GM21390 (cell line): ENCODE measurements at regions not wholly inside any gene's neighbourhood (a gene's known extent, or its start where the extent isn't known, plus 50 kb on each side); places are given as distances from the start of the nearest gene placed in this dataset.
"Not testable (repeated sequence)": the region's sequence is repeated elsewhere in the genome, so short reads cannot be mapped to it uniquely, and the experiment has no call there.

Experiments
- ATAC-seq: cut with Tn5 transposase; IDR thresholded peaks from one replicate; pipeline ENCODE4 v1.9.1; 2021; ENCODE audit not compliant: unreplicated experiment

DNA sequence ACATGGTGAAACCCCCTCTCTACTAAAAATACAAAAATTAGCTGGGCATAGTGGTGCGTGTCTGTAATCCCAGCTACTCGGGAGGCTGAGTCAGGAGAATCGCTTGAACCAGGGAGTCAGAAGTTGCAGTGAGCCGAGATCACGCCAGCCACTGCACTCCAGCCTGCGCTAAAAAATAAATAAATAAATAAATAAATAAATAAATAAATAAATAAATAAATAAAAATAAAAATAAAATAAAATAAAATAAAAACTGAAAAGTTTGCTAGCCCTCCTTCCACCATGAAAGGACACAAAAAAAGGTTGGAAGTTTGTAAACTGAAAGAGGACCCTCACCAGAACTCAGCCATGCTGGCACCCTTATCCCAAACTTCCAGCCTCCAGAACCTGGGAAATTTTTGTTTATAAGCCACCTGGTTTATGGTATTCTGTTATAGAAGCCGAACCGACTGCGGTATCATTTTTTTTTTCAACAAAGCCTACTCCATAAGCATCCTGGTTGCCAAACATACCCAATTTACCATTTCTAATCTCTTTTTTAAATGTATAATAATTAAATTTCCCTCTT lies 448.2 kb downstream of the SEMA3D start:
- ATAC-seq = no peak

DNA sequence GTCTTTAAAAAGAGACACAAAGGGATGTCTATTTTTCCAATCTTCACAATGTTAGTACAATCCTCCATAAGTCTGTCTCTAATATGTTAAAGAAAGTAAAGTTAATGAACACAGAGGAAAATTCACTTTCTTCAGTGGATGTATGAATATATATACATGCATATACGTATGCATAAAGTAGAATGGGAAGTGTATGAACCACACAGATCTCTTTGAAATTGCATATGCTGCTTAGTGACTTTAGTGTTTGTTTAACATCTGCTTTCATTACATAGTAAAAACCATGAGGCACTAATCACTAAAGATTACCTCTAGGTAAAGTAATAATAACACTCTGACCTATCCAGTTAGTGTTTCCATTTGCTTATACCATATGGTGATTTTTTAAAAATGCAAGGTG lies 451.2 kb downstream of the SEMA3D start:
- no peak for ATAC-seq

DNA sequence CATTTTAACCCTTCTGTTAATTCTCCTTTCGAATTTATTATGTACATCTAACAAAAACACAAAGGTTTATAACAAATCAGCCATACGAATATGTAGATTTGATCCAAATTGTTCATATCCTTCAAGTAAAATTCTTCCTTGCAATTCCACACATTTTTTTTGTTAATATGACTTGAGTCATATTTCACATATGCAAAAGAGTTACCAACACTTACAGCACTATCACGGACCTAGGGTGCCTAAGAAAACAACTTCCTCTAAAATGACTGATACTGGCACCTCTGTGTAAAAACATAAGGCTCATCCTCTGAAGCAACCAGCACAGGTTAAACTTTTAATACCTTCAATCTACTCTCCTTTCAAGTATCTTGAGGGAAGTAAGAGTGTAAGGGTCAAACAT lies 451.8 kb downstream of the SEMA3D start:
- ATAC-seq = no peak

DNA sequence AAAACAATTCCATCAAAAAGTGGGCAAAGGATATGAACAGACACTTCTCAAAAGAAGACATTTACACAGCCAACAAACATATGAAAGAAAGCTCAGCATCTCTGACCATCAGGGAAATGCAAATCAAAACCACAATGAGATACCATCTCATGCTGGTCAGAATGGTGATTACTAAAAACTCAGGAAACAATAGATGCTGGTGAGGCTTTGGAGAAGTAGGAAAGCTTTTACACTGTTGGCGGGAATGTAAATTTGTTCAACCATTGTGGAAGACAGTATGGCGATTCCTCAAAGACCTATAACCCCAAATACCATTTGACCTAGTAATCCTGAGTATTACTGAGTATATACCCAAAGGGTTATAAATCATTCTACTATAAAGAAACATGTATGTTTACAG lies 452.9 kb downstream of the SEMA3D start:
- not testable (repeated sequence) for ATAC-seq

DNA sequence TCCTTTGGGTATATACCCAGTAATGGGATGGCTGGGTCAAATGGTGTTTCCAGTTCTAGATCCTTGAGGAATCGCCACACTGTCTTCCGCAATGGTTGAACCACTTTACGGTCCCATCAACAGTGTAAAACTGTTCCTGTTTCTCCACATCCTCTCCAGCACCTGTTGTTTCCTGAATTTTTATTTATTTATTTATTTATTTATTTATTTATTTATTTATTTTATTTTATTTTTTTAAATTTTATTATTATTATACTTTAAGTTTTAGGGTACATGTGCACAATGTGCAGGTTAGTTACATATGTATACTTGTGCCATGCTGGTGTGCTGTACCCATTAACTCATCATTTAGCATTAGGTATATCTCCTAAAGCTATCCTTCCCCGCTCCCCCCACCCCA lies 456.0 kb downstream of the SEMA3D start:
- ATAC-seq = not testable (repeated sequence)

DNA sequence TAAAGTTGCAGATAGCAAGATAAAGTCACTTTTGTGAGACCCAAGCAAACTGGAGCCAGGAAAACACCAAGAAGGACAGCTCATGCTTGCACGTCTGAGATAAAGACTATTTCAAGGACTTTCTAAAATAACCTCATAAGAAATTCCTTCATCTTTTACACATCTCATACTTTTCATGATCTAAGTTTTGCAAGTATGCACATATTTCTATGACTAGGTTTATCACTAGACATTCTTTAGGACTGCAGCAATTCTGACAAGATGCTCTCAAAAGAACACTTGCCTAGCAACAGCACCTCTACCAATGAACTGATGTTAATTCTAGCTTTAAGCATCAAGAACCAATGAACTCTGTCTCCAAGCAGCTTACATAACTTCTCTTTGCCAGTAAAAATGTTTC lies 457.6 kb downstream of the SEMA3D start:
- no peak for ATAC-seq

DNA sequence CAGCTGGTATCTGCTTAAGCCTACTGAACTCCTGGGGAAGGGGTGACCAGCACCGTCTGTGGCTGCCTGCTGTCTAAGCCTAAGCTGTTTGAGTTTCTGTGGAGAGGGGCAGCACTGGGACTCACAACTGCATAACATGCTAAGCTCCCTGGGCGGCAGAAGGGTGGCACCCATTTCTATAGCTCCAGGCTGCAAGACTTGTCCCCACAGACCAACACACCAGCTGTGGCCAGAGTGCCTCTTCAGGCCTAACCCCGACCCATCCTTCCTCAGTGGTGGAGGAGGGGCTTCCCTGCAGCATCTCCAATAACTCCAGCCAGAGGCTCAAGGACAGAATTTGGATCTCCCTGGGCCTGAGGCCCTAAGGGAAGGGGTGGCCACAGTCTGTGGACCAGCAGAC lies 464.1 kb downstream of the SEMA3D start:
- ATAC-seq = no peak

DNA sequence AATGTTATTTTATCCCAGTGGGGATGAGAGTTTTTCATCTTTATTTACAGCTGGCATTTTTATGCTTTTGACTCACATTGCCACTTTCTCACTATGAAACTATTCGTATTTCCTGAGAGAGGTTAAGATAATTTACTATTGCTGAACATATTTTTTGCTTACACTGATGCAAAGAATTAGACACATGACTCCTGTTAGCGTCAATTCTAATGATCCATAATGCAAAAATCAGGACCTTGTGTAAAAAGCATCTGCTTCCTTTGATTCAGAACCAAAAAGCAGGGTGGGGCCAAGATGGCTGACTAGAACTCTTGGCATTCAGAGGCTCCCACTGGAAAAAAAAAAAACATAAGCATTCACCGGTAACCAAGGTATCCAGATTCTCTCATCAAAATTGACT lies 464.8 kb downstream of the SEMA3D start:
- ATAC-seq = no peak

DNA sequence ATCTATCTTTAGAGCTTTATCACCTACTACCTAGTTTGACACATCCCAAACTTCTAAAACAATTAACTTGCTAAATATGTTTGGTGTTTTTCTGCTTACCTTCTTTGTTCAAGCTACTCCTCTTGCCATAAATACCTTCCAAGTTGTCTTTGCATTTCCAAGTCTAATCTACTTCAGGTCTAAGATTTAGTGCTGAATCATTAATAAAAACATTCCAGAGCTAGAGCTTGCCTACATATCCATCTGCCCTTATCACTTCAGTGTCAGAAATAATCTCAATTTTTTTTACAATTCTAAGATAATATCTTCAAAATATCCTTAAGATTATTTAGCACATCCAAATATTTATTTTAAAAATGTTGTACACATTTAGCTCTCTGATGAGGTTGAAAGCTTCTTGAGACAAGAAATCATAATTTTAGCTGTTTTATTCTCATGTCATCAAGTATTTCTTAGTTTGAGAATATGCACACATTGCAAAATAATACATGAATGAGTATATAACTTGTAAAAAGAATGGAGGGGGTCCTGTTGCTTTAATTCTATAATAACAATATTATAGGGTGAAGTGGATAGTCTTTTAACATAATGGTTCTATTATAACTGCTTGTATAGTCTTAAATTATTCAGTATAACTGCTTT lies 466.3 kb downstream of the SEMA3D start:
- ATAC-seq = no peak

DNA sequence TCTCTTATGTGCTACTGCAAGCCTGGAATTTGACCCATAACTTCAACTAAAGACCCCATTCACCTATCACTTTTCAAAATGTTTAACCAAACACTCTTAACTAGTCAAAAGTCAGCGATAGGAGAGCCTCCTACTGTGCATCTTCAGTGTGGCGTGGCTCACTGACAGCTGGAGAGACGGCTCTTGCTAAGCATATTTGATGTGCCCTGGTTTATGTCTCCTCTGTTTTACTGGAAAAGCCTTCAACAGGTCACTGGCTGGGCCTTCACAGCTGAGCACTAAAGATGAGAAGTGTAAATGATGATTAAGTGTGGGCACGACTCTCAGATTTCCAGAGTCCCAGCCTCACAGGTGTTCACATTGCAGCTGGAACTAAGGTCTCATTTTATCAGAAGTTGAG lies 472.1 kb downstream of the SEMA3D start:
- no peak for ATAC-seq

DNA sequence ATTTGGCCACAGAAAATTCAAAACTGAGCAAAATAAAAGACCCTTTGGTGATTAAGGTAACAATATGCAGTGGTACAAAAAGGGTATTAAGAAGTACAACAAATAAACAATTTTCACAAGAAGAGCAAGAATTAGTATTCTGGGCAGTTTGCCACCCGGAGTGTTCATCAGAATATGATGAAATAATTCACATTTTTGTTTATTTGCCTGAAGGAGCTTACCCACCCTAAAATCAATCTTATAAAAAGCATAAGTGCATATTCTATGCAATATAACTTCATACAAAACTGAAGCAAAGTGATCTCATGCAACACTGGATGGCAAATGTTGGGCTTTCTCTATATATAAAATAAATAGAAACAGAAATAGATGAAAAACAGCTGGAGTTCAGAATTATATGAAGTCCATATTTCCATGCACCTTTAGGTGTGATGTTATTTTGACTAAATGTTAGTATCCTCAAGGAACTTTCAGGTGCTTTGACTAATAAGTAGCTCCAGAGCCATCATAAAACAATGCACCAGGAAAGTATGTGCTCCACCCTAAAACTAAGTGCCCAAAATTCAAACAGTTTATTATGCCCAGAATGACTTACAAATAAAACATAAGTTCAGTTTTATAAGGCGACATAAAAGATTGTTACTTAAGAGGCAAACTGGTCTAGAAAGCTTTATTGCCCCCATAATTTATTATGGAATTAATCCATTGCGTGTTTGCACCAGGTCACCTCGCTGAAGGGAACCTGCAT lies 474.3 kb downstream of the SEMA3D start:
- ATAC-seq = no peak

DNA sequence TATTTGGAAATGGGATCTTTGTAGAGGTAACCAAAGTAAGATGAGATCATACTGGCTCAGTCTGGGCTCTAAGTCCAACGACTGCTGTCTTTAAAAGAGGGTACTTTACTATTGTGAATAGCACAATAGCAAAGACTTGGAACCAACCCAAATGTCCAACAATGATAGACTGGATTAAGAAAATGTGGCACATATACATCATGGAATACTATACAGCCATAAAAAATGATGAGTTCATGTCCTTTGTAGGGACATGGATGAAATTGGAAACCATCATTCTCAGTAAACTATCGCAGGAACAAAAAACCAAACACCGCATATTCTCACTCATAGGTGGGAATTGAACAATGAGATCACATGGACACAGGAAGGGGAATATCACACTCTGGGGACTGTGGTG lies 476.3 kb downstream of the SEMA3D start:
- not testable (repeated sequence) for ATAC-seq

DNA sequence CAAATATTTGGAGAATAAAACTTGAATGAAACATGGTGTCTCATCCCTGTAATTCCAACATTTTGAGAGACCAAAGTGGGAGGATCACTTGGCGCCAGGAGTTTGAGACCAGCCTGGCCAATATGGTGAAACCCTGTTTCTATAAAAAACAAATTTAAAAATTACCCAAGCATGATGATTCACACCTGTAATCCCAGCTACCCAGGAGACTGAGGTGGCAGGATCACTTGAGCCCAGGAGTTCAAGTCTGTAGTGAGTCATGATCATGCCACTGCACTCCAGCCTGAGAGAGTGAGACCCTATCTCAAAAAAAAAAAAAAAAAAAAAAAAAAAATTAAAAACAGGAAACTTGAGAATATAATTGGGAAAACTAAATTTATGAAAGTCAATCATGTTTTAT lies 481.1 kb downstream of the SEMA3D start:
- ATAC-seq = no peak

DNA sequence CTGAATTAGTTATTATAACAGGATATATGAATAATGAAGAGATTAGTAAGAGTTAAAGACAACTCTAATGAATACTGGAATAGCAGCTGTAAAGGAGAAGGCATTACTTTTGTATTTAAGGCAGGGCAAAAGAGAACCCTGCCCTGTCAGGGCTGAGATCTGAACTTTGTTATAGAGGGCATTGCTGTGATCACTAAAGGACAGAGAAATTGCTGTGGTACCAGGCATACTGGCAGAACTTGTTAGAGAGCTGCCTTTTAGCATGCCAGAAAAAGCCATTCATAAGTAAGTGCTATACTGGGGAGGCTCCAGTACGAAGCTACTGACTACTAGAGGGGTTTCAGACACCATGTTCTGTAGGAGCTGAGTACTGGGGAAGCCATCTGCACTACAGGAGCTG lies 481.8 kb downstream of the SEMA3D start:
- ATAC-seq = no peak

DNA sequence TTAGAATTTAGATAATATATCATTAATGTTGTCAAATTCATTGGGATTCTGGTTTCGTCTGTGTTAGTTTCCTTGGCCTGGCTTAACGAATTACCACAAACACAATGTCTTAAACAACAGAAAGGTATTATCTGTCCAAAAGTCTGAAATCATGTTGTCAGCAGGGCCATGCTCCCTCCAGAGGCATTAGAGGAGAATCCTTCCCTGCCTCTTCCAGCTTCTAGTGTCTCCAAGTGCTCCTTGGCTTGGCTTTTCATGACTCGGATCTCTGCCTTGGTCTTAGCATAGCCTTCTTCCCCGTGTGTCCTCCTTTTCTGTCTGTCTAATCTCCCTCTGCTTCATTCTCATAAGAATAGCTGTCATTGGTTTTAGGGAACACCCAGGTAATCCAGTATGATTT lies 482.5 kb downstream of the SEMA3D start:
- no peak for ATAC-seq

DNA sequence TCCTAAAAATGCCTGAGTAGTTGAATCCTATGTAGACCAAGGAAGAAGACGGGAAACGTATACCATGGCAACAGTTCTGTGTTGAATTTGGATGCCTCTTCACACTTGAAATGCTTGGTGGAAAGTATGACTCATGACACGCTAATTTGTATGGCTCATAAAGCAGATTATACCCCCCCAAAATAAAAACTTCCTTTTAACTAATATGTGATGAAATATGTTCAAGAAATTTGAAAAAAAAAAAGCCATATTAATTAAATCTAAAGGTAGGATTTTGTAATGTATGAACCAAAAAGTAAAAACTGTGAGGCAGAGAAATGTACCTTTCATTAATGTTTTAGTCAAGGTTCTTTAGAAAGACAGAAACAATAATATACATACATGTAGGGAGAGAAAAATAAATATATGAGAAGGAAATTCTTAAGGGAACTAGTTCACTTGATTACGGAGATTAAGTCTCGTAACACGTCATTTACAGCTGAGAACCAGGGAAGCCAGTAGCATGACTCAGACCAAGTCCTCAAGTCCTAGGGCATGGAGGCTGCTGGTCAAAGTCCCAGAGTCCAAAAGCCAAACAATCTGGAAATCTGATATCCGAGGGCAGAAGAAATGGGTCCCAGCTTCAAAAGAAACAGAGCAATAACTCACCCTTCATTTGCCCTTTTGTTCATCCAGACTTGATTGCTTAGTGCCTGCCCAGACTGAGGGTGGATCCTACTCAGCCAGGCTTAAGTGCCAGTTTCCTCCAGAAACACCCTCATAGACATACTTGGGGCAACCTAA lies 485.1 kb downstream of the SEMA3D start:
- no peak for ATAC-seq

DNA sequence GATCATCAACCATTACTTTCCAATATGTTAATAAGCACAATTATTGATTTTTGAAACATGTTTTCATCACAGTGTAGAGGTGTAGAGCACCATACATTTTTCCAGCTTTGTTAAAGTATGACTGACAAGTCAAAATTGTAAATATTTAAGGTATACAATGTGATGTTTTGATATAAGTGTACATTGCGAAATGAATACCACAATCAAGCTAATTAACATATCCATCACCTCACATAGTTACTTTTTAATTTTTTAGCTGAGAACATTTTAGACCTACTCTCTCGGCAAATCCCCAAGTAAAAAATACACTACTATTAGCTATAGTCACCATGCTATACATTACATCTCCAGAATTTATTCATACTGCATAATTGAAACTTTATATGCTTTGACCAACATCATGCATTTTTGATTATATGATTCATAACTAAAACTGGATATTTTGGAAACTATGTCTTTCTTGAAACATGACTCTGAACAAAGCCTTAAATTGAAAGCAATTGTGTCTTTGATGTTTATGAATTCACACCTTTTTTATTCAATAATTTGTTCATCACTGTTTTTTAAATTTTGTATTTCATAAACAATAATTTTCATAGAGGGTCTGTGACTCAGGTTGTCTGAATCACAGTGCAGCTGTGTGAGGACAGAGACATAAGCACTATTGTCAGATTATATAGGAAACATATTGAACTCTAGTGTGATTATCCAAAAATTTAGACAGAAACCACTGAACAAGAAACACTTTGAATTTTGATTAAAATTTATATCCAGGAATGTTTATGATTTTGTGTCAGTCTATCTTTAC lies 486.1 kb downstream of the SEMA3D start:
- no peak for ATAC-seq

DNA sequence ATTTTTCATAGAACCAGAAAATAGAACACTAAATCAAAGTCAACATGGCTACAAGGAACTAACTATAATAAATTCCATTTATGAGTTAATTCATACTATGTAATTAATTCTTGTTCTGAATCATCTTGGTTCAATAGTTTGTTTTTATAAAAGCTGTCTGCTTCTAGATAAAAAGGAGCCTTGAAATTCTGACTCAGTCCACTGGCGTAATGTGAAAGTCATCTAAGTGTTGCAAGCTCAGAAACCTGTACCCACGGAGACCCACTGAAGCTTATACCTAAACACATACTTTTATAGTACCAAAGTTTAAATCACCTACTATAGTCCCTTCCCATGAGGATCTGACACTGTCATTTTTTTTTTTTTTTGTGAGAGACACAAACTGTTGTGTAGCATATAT lies 489.4 kb downstream of the SEMA3D start:
- ATAC-seq = no peak

DNA sequence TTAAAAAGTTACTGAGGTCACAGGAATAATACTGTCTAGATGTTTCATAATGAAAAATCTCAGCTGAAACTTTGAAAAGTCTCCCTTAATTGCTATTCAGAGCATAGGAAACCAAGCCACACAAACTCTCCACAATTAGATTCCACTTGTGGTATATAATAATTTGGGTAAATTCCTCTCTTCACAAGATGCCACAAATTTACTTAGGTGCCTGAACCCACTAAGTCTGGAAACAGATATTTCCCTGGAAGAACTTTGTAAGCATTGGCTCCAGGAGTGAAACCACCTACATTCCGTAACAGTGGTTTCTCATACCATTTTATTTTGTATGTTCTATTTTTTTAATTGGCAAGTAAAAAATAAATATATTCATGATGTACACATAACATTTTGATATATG lies 493.4 kb downstream of the SEMA3D start:
- no peak for ATAC-seq

DNA sequence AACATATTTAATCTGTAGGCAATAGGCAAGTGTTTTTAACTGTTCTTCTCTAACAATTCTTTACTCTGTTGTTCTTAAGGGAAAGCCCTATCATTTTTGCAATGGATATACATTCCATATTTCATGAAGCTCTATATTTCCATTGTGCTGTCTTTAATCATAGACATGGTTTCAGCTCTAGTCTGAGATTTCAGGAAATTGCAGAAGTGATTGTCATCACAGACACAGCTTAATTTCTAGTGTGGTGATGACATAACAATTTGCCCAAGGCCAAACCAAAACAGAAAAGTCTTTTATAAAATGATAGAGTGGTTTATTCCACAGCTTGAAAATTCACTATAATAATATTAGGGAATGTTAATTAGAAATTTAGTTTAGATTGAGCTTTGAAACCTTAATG lies 494.1 kb upstream of the SEMA3A start:
- no peak for ATAC-seq

DNA sequence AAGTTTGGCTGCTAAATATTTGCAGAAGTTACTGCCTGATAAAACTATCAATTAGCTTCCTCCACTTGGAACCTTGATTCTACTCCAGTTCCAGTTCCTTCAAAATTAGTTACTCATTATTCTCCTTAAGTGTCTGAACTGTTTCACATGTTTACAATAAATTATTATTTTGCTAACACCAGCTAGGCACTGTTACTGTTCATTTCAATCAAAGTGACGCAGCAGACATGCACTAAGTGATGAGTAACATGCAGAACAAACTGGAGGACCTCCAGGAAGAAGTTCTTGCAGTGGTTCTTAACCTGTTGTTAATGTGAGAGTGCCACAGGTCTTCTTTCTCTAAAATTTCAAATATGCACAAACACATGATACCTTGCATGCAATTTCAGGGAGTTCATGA lies 491.8 kb upstream of the SEMA3A start:
- no peak for ATAC-seq
